ENCODE measurements at regions not wholly inside any gene's neighbourhood (a gene's known extent, or its start where the extent isn't known, plus 50 kb on each side); places are given as distances from the start of the nearest gene placed in this dataset.
"Not testable (repeated sequence)": the region's sequence is repeated elsewhere in the genome, so short reads cannot be mapped to it uniquely, and the experiment has no call there.

DNA sequence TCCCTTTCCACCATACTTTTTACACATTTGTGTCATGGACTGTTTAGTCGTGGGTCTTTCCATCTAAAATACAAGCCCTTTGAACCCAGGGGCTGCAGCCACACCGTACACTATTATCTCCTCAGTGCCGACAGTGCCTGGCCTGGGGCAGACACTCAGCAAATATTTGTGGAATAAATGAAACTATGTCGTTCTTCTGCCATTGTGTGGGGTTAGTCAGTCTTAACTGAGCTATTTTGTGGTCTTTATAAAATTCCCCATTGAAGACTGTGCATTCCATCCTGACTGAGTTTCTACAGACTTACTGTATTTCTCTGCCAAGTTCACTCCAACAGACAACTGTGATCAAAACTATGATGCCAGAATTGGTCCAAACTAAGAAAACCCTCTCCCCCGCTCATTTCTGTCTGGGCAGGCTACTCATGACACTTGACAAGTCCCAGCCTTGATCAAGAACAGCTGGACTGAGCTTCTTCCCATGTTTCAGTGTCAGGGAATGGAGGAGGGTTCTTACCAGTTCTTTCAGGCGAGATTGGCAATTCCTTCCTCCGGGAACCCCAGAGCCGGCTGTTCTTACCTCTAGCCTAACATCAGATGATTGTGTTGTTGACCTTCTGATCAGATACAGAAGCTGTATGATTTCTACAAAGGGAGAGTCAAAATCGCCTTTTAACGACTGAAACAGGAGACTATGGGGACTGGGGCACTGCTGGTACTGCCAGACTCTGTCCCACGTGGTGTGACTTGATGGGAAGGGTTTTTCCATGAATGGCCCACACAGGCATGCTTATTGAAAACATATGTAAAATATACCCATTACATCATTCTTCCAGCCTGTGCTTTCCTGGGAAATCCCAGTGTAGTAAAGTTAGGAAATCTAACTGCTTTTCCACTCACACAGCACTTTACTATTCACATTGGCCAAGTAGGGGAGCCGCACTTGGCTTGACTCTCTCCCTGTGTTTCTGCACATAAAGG, 77.4 kb upstream of the NPAS2 start:
- peak; percentile 23 for DNase-seq

DNA sequence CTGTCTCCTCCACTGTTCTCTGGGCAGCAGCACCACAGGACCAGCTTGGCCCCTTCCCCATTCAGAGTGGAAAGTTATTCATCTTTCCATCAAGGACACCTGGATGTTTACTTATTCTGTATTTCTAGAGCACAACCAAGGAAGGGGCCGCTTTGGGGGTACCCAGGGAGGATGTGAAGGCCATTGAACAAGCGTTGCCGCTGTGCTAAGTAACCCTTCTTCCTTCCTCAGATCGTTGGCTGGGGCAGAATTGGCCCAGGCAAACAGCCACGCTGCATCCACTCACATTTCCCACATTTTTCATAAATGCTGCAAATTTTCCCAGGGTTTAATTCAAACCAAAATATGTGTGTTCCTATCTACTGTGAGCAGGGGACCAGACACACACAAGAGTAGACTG, 76.2 kb upstream of the NPAS2 start:
- DNase-seq: no peak

DNA sequence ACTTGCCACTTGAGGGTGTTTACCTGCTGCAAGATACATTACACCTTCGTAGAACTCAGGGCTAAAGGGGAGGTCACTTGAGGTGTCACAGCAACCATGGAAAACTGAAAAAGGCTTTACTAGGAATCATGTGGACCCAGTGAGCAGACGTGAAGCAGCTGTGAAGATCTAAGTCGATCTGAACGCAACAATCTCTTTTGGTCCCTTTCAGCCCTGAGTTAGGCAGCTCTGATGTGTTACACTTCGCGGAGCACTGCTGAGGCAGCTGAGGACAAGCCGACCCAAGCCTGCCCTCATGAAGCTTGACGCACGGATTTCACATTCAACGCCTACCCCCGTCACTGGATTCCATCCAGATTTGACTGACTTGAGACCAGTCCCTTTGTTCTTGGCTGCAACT, 75.8 kb upstream of the NPAS2 start:
- no peak for DNase-seq

DNA sequence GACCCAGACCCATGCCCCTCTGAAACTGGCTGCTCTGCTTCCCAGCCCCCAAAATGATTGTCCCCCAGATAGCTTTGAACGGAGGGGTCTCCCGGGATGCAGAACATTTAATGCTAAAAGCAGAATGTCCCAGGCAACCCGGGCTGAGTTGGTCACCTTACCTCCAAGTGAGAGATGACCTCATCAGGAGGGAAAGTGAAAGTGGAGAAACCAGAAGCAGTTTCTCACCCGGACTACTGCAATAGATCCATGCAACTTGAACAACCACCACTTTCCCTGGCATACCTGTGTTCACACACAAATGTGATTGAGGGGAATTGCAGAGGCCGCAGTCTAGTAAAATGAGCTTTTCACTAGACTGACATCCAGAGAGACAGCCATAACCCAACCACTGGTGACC, 75.3 kb upstream of the NPAS2 start:
- no peak for DNase-seq

DNA sequence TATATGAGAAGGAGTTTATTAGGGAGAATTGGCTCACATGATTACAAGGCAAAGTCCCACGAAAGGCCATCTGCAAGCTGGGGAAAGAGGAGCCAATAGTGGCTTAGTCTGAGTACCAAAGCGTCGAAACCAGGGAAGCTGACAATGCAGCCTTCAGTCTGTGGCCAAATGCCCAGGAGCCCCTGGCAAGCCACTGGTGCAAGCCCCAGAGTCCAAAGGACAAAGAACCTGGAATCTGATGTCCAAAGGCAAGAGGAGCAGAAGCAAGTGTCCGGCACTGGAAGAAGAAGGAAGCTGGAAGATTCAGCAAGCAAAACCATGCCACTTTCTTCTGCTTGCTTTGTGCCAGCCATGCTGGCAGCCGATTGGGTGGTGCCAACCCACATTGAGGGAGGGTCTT, 74.3 kb upstream of the NPAS2 start:
- DNase-seq: no peak

DNA sequence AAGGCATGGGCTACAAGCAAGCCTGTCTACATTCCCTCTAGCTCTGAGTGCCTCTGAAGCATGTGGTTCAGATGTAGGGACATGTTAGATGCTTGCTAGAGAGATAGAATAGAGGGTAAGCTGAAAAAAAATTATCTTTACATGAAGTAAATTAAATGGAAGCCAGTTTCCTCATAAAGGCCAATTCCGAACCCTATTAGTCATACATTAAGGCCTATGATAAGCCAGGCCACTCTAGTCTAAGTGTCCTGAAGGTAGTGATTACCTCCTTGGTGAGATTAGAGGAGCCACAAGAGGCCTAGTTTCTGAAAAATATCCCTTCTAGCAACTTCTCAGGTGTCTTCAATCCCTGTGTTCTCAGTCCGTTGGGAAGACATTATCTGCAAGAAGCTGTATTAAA, 72.4 kb upstream of the NPAS2 start:
- no peak for DNase-seq

DNA sequence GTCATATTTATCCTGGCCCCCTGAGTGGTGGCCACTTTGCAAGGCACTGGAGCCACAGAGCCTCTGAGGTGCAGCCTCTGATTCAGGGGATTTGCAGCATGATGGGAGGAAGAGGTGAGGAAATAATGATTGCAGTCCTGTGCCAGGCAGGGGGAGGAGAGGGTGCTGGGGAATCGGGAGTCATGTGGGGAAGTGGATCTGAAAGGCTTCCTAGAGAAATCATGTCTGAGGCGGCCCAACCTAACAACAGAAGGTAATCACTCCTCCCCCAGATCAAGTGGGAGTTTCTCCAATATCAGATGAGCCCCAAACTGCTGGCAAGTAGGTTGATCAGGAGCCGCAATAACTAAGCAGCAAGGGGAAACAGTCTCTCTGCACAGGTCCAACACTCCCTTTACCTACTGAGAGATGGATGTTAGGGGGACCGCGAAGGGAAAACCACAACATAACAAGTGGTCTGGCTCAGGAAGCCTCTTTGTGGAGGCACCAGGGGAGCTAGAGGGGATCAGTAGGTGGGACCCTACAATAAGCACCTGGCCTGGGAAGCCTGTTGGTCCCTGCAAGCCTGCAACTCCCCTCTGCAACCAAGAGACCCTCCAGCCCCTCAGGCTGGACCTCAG, 71.8 kb upstream of the NPAS2 start:
- no peak for DNase-seq

DNA sequence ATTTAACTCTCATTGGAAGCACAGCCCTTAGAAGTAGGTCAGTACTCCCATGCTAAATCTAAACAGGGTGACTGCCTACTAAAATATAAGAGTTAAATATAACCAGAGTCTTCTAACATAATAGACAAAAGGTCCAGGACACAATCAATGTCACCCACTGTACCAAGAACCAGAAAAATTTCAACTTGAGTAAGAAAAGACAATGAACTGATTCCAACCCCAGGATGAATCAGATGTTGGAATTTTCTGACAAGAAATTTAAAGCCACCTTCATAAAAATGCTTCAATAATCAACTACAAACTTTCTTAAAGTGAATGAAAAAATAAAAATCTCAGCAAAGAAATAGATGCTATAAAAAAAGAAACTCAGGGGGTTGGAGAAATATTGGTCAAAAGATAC, 71.3 kb upstream of the NPAS2 start:
- no peak for DNase-seq

DNA sequence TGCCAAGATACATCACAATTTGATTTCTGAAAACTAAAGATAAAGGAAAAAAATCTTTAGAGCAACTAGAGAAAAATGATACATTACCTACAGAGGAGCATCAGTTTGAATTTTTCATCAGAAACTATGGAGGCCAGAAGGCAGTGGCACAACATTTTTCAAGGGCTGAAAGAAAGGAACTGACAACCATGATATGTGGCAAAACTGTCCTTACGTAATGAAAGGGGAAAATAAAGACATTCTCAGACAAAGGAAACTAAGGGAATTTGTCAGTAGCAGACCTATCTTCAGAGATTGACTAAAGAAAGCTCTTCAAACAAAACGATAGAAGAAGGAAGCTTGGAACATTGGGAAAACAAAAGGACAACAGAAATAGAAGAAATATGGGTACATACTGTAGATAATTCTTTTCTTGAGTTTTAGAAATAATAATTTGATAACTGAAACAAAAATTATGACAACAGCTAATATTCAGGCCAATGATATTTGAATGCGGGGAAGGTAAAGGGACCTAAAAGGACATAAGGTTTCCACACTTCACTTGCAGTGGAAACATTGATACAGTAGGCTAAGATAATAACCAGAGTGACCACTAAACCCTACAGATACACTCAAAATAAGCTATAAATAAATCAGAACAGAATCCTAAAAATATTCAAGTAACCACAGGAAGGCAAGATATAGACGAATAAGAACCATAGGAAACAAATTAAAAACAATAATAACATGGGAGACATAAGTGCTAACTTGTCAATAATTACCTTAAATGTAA, 70.0 kb upstream of the NPAS2 start:
- no peak for DNase-seq

DNA sequence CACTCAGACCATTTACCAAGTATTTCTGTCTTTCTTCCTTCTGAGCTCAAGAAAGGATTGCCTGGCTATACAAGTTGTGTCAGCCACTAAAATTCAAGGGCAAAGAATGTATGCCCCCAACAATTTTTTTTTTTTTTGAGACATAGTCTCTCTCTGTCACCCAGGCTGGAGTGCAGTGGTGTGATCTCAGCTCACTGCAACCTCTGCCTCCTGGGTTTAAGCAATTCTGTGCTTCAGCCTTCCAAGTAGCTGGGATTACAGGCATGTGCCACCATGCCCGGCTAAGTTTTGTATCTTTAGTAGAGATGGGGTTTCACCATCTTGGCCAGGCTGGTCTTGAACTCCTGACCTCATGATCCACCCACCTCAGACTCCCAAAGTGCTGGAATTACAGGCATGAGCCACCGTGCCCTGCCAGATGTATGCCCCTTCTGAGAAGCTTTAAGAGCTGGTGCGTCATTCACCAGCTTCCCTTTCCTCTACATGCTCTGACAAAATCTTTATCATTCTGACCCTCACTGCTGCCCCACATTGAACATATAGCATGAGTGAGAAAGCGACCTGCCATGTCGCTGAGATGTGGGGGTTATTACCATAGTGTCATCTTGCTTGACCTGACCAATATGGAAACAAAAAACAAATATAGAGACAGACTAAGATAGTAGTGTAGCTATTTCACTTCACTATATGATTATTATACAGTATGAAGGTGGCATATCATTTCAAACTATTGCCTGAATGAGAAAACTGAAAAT, 67.9 kb upstream of the NPAS2 start:
- not testable (repeated sequence) for DNase-seq

DNA sequence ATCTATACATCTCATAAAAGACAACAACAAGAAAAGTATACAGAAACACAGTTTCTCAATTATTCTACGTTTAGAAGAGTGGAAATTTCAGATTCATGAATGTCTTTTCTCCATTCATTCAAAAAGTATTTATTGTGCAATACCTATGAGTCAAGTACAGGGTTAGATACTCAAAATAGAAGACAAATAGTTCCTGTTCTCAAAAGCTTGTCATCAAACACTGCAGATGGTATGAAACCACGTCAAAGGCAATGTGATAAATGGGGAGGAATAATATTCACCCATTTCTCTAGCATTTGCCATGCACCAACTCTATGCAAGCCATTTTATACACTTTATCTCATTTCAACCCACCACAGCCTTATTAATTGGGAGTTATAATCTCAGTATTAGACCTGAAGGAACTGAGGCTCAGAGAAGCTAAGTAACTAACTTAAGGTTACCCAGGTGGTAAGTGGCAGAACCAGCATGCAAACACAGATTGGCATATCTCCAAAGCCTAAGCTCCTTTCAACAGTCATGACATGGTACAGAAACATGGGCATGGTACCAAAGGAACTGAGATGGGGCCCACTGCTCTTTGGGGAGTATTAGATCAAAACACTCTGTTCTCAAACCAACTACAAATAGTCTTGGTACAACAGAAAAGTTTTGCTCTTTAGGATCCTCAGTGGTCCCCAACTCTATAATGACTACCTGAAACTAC, 67.2 kb upstream of the NPAS2 start:
- no peak for DNase-seq

DNA sequence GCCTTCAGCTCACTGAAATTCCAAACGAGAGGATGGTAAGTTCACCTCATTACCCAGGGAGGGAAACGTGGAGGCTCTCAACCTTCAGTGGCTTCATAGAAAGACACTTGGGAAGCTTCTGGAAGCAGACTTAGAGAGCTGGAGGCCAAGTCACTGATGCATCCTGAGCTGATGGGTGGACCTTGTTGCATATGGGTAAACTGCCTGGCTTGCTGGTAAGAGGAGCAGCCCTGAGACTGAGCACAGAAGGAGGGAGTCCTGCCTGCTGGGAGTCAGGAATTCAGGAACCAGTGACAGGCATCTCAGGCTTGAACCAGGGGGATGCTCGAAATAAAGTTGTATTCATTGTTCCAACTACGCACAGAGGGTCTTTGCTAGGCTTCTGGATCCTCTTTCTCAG, 66.5 kb upstream of the NPAS2 start:
- DNase-seq: no peak

DNA sequence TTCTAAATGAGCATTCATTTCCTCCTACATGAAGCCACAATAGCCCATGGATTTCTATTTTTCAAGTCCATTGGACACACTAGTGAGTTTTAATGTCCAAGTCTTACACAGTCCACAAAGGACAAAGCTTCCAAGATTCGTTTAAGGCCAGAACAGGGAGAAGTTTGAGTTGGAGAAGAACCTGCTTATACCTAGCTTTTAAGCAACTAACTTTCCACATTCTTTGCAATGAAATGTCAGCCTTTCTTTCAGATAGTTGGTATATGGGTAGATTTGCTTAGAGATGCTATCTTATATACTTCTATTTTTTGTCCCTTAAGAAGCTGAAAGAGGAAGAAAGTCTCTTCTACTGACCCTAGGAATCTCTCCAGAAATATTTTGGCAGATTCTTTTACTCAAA, 66.1 kb upstream of the NPAS2 start:
- DNase-seq: no peak

DNA sequence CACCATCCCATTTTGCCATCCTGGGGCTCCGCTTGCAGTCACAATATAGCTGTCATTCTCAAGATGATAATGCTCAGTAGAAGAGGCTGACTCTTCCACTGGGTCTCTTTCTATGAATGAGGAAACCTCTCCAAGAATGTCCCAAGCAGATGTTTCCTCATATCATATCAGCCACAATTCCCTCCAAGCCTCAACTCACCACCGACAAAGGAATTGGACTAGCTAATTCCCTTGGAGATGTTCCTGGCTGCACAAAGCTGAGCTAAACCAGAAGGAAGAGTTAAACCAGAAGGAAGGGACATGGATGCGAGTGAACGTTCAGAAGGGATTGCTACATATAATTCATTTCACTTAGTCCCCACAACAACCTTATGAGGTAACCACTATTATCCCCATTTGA, 65.0 kb upstream of the NPAS2 start:
- DNase-seq: no peak

DNA sequence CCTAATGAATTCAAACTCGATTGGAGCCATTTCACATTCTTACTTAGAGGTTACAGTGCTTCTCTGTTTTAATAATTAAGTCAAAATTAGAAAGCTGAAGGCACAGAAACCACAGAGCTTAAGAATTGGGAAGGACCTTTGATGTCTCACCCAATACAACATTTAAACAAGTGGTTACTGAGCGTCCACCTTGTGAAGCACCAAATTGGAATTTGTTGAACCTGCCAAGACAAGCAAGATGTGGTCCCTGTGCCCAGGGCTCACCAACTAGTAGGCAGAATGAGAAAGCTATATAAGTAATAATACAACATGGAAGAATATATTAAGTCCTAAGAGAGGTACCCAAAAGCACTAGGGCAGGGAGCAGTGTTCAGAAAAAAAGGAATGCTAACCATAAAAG, 64.5 kb upstream of the NPAS2 start:
- no peak for DNase-seq

DNA sequence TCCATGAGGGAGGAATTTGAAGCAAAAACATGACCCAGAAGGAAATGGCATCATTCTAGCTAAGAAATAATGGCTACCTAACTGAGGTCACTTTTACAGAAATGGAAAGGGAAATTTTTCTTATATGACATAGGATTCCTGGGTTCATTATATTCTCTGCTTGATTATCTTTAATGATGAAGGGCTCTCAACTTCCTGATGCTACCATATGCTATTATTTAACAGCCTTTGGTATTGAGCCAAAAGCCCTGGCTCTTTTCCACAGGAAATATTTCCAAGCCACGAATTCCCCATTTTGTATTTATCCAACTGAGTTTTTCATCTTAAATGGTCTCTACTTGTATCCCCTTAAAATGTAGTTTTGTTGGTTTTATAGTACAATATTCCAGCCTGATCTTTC, 63.2 kb upstream of the NPAS2 start:
- DNase-seq: no peak

DNA sequence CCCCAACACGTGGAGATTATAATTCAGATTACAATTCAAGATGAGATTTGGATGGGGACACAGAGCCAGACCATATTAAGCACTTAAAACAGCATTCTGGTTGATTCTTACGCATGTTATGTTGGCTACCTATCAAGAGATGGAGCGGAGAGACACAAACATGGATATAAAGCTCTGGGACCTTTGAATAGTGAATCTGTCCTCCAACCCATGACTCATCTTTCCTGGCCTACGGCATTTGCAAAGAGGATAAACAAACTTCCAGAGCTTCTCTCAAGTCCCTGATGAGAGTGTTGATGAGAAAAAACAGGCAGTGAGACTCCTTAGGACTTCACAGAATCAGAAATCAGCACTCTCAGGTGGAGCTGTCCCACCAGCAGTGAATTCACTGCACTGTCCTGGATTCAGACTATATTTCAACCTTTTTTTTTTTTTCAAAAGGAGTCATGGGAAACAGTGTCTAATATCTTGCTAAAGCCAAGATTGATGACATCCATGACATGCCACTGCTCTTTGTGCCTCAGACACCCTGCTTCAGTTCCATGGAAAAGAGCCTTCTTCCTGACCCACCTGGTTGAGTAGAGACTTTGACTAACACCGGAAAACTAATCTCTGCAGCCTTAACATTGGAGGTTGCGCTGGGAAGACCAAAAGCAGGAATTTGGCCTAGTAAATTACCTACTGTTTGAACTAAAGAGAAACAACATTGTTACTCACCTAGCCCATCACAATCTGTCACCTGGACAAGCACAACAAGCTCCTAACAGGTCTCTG, 62.1 kb upstream of the NPAS2 start:
- no peak for DNase-seq

DNA sequence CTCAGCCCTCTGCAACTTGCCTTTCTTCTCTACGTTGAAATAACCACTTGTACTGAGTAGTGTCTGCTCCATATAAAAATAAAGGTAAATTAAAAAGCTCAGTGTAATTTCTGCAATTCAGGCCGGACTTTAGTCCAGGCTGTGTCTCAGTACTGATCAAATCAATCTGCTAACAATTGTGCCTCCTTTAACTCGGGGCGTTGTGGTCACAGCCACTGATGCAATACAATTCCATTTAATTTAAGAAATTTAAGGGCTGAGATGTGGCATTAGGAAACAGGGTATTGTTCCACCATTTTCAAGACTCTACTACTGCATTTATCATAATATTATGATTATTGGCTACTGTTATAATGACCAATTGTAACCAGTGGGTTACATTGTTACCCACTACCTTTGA, 60.0 kb upstream of the NPAS2 start:
- no peak for DNase-seq

DNA sequence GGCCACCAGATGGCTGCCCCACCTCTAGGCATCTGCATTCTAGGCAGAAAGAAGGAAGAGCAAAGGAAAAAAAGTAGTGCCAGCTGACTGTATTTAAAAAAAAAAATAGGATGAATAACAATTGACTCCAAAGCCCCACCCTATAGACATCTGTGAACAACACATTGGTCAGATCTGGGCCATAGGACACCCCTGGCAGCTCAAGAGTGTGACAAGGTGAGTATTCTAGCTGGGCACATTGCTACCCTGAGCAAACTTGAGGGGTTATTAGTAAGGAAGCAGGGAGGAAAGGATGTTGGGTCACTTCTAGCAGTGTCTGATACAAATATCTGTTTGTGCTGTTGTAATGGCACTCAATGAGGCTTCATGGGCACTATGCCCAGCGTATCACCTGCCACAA, 58.6 kb upstream of the NPAS2 start:
- no peak for DNase-seq

DNA sequence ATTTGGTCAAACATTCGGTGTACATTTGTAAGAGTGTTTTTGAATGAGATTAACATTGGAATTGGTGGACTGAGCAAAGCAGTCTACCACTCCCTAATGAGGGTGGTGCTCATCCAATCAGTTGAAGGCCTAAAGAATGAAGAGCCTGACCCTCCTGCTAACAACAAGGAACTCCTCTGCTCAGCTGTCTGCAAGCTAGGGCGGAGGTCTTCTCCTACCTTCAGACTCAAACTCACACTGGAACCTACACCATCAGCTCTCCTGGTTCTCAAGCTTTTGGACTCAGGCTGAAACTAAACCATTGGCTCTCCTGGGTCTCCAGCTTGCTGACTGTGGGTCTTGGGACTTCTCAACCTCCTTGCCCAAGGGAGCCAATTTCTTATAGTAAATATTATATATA, 55.5 kb upstream of the NPAS2 start:
- DNase-seq: no peak

DNA sequence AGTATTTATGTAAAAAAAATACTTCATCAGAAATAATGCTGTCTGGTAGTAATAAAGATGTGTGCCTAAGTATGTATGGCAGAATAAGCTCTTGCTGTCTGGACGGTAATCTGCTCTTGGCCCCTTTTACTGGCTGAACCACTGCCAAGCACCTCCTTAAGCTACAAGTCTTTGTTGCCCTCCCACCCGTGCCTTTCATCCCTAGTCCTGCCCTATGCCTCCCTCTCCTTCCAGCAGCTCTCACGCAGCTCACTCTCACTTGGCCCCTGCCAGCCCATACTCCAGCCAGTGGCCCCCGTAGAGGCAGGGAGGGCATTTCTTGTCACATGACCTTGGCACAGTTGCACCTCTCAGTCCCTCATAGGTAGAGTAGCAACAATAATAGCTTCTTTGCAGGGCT, 54.5 kb upstream of the NPAS2 start:
- no peak for DNase-seq

Data from right kidney (tissue), 1 donor.